HG03469 (cell line): ENCODE measurements at regions not wholly inside any gene's neighbourhood (a gene's known extent, or its start where the extent isn't known, plus 50 kb on each side); places are given as distances from the start of the nearest gene placed in this dataset.

Experiments used
- ATAC-seq: cut with Tn5 transposase; IDR thresholded peaks from one replicate; pipeline ENCODE4 v1.9.1; 2021; ENCODE audit warnings: mild to moderate bottlenecking, moderate library complexity, moderate number of reproducible peaks; ENCODE audit not compliant: unreplicated experiment

DNA sequence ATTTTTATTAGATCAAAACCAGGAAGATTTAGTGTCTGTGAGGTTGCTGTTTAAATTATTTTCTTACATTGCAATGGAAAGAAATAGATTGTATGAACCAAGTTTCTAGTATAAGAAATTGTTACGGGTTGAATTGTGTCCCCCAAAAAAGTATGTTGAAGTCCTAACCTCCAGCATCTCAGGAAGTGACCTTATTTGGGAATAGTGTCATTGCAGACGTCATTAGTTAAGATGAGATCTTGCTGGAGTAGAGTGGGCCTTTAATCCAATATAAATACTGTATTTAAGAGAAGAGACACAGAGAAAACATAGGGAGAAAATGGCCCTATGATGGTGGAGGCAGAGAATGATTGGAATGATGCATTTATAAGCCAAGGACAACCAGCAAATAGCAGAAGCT is 188.7 kb upstream of the SAMSN1 start:
- no peak for ATAC-seq

DNA sequence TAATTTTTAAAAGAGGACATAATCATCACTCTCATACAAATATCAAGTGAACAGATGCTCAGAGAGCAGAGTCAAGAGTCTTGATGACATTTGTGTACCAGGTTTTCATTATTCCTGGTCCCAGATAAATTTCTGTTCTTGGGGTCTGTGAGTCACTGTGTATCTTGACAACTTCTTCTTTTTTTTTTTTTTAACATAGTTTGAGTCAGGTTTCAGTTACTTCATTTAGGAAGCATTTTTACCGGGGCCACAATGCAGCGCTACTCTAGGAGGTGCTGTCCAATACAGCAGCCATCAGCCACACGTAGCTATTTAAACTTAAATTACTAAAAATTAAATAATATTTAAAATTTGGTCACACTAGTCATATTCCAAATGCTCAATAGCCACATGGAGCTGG is 188.1 kb upstream of the SAMSN1 start:
- ATAC-seq = no peak

DNA sequence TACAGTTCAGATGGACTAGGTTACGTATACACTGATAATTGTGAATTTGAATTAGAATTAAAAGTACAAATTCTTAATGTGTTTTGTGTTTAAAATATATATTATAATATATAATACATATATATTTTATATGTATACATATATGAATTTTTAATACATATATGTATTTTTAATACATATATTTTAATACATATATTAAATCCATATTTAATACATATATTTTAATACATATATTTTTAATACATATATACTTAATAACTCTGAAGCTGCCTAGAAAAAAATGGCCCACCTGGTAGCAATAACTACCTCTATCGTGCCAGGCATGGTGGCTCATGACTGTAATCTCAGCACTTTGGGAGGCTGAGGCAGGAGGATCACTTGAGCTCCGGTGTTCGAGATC is 179.1 kb upstream of the SAMSN1 start:
- ATAC-seq = no peak

DNA sequence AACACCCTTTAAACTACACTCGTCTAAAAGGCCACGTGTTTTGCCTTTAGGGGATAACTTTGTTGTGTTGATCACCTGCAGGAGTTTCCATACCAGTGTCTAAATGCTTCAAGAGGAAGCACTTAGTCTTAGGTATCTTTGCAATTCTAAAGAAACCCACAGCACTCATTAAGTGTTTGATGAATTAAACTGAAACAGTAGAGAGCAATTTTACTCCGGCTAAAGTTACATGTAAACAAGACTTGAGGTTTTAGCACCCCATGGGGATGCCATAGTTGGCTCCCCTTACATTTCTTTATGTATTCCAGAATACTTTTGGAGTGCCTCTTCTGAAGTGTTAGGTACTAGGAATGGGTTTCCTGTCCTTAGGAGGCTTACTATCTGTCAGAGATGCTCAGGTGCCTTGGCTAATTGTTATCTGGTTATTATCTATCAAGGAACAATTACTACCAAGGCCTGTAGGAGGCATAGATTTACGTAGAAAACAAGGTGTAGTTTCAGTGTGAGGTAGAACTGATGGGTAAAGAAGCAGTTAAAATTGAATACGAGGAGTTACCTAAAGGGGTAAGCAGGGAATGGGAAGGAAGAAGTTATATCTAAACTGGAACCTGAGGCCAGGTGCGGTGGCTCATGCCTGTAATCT is 176.8 kb upstream of the SAMSN1 start:
- peak; percentile 68 for ATAC-seq

GRCh38 chr21:14720237-14720636 is 174.1 kb upstream of the SAMSN1 start:
- no peak for ATAC-seq

DNA sequence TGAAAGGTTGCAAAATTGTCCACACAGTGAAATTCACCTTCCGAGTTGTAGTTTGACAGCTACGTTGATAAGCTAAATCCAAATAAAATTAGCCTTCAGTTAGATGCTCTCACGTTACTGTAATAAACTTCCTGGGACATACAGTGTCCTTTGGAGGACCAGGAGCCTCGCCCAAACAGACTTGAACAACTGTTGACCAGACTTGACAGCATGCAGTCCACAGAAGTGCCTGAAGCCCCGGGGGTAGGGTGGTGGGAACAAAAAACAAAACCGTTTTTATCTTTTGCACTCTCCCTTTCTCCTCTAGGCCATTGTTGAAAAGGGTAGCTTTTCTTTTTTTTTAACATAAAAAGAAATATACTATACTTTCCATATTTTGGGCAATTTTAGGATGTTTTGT is 172.8 kb upstream of the SAMSN1 start:
- no peak for ATAC-seq

- no peak for ATAC-seq
These were observed 170.8 kb upstream of the SAMSN1 start for GRCh38 chr21:14716761-14717396.

DNA sequence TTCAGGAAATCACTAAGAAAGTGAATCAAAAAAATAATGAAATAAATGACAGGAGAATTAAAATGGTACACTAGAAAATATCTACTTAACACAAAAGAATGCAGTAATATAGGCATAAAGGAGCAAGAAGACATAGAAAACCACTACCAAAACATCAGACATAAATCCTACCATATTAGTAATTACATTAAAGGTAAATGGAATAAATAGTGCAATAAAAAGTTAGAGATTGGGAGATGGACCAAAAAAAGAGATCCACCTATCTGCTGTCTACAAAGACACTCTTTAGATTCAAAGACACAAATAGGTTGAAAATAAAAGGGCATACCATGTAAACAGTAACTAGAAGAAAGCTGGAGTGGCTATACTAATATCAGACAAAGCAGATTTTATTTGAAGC is 167.0 kb upstream of the SAMSN1 start:
- ATAC-seq = no peak

GRCh38 chr21:14712121-14712715 is 166.1 kb upstream of the SAMSN1 start:
- no peak for ATAC-seq

GRCh38 chr21:14711287-14711686 is 165.2 kb upstream of the SAMSN1 start:
- no peak for ATAC-seq

DNA sequence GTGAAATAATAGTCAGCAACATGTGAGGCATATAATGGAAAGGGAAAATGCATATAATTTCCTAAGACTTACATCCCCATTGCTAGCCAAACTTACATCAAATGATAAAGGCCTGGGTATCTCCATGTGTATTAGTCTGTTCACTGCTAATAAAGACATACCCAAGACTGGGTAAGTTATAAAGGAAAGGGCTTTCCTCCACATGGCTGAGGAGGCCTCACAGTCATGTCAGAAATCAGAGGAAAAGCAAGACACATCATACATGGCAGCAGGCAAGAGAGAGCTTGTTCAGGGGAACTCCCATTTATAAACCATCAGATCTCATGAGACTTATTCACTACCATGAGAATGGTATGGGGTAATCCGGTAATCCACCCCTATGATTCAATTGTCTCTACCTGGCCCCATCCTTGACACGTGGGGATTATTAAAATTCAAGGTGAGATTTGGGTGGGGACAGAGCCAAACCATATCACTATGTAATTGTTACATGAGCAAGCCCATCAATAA is 161.5 kb upstream of the SAMSN1 start:
- no peak for ATAC-seq

- ATAC-seq = no peak
These were observed 160.8 kb upstream of the SAMSN1 start for GRCh38 chr21:14706712-14707510.

GRCh38 chr21:14699433-14700407 is 153.6 kb upstream of the SAMSN1 start:
- no peak for ATAC-seq

- no peak for ATAC-seq
These were observed 151.7 kb upstream of the SAMSN1 start for GRCh38 chr21:14697769-14698168.

GRCh38 chr21:14694817-14695216 is 148.7 kb upstream of the SAMSN1 start:
- ATAC-seq = no peak

- ATAC-seq = no peak
These were observed 147.9 kb upstream of the SAMSN1 start for GRCh38 chr21:14693997-14694396.

GRCh38 chr21:14691914-14692313 is 145.8 kb upstream of the SAMSN1 start:
- ATAC-seq = no peak

DNA sequence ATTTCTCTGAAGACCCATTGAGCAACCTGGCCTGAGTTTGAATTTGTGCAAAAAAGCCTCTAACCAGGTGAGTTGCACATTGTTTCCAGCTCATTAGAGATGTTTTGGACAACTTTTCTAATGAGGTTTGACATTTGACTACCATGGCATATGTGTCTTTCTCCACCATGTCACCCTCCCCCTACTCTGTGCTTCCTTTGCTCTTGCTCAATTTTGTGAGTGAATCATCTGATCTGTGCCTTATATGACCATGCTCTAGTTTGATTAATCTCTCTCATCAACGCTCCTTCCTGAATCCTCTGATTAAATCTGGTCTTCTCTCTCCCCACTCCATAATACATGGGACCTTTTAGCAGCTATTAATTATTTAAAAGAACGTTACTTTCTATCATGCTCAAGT is 144.8 kb upstream of the SAMSN1 start:
- no peak for ATAC-seq

DNA sequence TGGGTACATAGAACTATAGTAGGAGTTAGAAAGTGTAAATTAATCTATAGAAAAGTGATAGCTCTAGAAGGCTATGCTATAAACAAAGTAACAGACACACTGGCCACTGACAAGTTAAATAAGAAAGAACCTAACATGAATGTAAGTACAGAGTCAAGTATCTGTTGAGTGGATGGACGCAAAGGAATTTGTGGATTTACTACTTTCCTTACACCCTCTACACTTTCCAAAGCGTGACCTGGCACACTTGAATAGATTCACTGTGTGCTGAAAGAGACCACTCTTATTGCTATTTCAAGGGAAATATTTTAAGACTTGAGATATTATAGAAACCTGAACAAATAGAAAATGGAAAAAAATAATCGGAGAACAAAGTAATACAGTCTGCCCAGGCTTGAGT is 142.8 kb upstream of the SAMSN1 start:
- no peak for ATAC-seq

DNA sequence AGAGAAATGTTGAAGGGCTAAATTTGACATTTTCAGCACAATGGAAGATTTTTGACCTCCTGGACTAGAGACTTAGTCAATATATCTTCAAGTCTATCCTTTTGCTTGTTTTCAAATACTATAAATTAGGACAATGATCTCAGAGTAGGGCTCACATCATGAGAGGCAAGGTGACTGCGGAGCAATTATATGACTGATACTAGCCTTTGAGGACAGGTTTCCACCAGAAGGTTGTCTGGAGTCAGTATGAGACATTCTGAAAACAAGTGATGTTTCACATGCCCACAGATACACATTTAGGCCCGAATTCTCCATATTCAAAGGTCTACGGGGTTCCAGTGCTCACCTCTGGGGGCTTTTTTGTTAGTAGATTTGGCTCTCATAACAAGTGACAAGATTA is 142.3 kb upstream of the SAMSN1 start:
- ATAC-seq = no peak
